ENCODE measurements at regions not wholly inside any gene's neighbourhood (a gene's known extent, or its start where the extent isn't known, plus 50 kb on each side); places are given as distances from the start of the nearest gene placed in this dataset.

DNA sequence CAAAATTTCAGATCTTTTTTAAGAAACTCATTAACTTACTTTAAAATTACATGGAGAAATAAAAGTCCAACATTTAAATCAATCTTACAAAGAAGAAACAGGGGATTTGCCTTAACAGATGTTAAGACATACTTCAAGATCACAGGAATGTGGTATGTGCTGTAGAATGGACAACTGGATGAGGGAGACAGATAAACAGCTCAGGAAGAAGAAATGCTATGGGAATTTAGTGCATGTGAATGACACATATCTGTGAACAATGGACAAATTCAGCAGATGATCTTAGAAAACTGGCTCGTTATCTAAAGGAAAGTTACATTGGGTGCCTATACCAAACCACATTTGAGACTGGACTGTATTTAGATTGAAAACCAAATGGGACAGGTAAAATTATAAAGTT is 246.8 kb upstream of the AGAP1 start:
- TF ChIP-seq CTCF (IDR thresholded peaks at IDR 0.05): no peak
- TF ChIP-seq EP300 (IDR thresholded peaks at IDR 0.05; ENCODE audit: low read depth): no peak
- TF ChIP-seq POLR2A (IDR thresholded peaks at IDR 0.05): no peak
- TF ChIP-seq POLR2AphosphoS5 (IDR thresholded peaks at IDR 0.05): no peak
